ENCODE measurements at regions not wholly inside any gene's neighbourhood (a gene's known extent, or its start where the extent isn't known, plus 50 kb on each side); places are given as distances from the start of the nearest gene placed in this dataset.

DNA sequence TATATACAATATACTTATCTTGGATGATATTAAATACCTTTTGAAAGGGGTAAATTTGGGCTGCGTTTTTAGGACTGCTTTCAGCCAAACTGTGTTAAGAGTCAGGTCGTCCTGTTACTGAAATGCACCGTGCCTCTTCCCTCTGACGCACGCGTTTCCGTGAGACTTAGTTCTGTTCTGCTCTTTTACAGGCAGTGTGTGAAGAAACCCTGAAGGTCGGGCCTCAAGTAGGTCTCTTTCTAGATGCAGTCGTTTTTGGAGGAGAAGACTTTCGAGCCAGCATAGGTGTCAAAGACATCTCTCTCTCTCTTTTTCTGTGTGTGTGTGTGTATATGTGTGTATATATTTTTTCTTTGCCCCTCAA, 107.0 kb downstream of the ZIC5 start:
- H3K4me3 ChIP-seq (ENCODE audit: low read length, poor library complexity, severe bottlenecking), result no peak overlapping the region
- H3K4me2 ChIP-seq (ENCODE audit: low read depth, low read length, poor library complexity, severe bottlenecking), result no peak overlapping the region
- no peaks in the 10 kb centered on the region for H3F3A ChIP-seq (ENCODE audit: low read depth)
- no peaks in the 10 kb centered on the region for H4K20me1 ChIP-seq (ENCODE audit: insufficient read depth, low read length, poor library complexity, severe bottlenecking)
- no peak overlapping the region for H2AFZ ChIP-seq (ENCODE audit: low read length)
- H3K27me3 ChIP-seq (ENCODE audit: insufficient read depth, low read length, poor library complexity, severe bottlenecking), result peaks cover 17% of the 10 kb centered on the region
- H3K9ac ChIP-seq (ENCODE audit: low read depth, low read length, poor library complexity, severe bottlenecking), result no peak overlapping the region
- H3K4me1 ChIP-seq (ENCODE audit: insufficient read depth, low read length, poor library complexity, severe bottlenecking), result peaks cover 6% of the 10 kb centered on the region
- H3K36me3 ChIP-seq (ENCODE audit: insufficient read depth, low read length), result no peaks in the 10 kb centered on the region
- no peaks in the 10 kb centered on the region for H3K9me3 ChIP-seq (ENCODE audit: insufficient read depth, low read depth, low read length)
- no peaks in the 10 kb centered on the region for H3K9me2 ChIP-seq (replicated peaks; ENCODE audit: low read depth, low read length)
- no peaks in the 10 kb centered on the region for H3K79me2 ChIP-seq (ENCODE audit: insufficient read depth, low read length)
- TF ChIP-seq, protein P1, sequence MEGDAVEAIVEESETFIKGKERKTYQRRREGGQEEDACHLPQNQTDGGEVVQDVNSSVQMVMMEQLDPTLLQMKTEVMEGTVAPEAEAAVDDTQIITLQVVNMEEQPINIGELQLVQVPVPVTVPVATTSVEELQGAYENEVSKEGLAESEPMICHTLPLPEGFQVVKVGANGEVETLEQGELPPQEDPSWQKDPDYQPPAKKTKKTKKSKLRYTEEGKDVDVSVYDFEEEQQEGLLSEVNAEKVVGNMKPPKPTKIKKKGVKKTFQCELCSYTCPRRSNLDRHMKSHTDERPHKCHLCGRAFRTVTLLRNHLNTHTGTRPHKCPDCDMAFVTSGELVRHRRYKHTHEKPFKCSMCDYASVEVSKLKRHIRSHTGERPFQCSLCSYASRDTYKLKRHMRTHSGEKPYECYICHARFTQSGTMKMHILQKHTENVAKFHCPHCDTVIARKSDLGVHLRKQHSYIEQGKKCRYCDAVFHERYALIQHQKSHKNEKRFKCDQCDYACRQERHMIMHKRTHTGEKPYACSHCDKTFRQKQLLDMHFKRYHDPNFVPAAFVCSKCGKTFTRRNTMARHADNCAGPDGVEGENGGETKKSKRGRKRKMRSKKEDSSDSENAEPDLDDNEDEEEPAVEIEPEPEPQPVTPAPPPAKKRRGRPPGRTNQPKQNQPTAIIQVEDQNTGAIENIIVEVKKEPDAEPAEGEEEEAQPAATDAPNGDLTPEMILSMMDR (conservative IDR thresholded peaks at IDR 0.05; ENCODE audit: low read length), result no peak

DNA sequence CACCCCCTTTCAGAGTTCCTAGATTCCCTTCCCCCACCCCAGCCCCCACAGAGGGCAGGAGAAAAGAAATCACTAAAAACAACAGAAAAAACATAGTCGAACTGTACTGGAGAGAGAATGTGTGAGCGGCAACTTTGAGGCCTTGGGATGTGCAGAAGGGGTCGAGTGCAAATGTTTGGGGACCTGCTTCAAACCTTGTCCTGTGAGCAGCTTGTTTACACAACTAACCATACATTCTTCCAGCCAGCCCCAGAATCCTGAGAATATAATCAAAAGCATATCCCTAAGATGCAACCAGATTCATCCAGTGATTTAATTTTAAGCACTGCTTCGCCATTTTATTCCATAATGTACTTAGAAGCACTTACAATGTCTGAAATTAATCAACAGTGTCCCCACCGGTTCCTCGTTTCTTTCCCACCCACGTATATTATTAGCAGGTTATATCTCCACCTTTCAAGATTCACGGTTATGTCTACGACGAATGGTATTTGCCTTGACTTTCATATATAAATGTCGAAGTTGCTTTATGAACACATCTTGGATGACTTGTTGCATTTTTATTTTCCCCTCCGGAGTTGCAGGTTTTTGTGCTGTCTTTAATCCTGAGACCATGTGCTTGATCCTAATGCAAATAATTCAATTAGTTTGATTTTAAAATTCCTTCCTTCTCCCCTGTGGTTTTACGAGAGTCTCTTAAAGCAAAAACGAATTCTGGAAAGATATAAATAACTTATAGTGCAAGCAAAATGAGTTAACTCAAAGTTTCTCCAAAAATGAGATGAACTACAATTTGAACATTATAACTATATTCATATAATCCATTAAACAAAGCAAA, 107.6 kb downstream of the ZIC5 start:
- no peak overlapping the region for H3K4me2 ChIP-seq (ENCODE audit: low read depth, low read length, poor library complexity, severe bottlenecking)

GRCh38 chr13:99862244-99862643, 109.3 kb downstream of the ZIC5 start:
- Histone ChIP-seq H3K9ac (ENCODE audit: low read depth, low read length, poor library complexity, severe bottlenecking) (no peak overlapping the region), H3F3A (ENCODE audit: low read depth) (no peaks in the 10 kb centered on the region), H3K4me1 (ENCODE audit: insufficient read depth, low read length, poor library complexity, severe bottlenecking) (peaks cover 8% of the 10 kb centered on the region), H3K9me3 (ENCODE audit: insufficient read depth, low read depth, low read length) (no peaks in the 10 kb centered on the region), H3K27me3 (ENCODE audit: insufficient read depth, low read length, poor library complexity, severe bottlenecking) (peaks cover 35% of the 10 kb centered on the region), H2AFZ (ENCODE audit: low read length) (no peak overlapping the region), H3K4me3 (ENCODE audit: low read length, poor library complexity, severe bottlenecking) (no peak overlapping the region), H4K20me1 (ENCODE audit: insufficient read depth, low read length, poor library complexity, severe bottlenecking) (no peaks in the 10 kb centered on the region), H3K9me2 (replicated peaks; ENCODE audit: low read depth, low read length) (no peaks in the 10 kb centered on the region), H3K36me3 (ENCODE audit: insufficient read depth, low read length) (no peaks in the 10 kb centered on the region), H3K4me2 (ENCODE audit: low read depth, low read length, poor library complexity, severe bottlenecking) (no peak overlapping the region), H3K79me2 (ENCODE audit: insufficient read depth, low read length) (no peaks in the 10 kb centered on the region)
- TF ChIP-seq EZH2phosphoT487 (IDR thresholded peaks at IDR 0.05; ENCODE audit: borderline replicate concordance), result no peak
- TF ChIP-seq, protein P1 (conservative IDR thresholded peaks at IDR 0.05; ENCODE audit: low read length), result no peak

More for the DNA sequence above, 107.6 kb downstream of the ZIC5 start:
- no peak overlapping the region for H3K9ac ChIP-seq (ENCODE audit: low read depth, low read length, poor library complexity, severe bottlenecking)
- H2AFZ ChIP-seq (ENCODE audit: low read length), result no peak overlapping the region
- H4K20me1 ChIP-seq (ENCODE audit: insufficient read depth, low read length, poor library complexity, severe bottlenecking), result no peaks in the 10 kb centered on the region
- peaks cover 18% of the 10 kb centered on the region for H3K27me3 ChIP-seq (ENCODE audit: insufficient read depth, low read length, poor library complexity, severe bottlenecking)
- TF ChIP-seq EZH2phosphoT487 (IDR thresholded peaks at IDR 0.05; ENCODE audit: borderline replicate concordance), result no peak
- TF ChIP-seq, protein P1 (conservative IDR thresholded peaks at IDR 0.05; ENCODE audit: low read length), result no peak
- H3K4me1 ChIP-seq (ENCODE audit: insufficient read depth, low read length, poor library complexity, severe bottlenecking), result peaks cover 8% of the 10 kb centered on the region
- no peak overlapping the region for H3K4me3 ChIP-seq (ENCODE audit: low read length, poor library complexity, severe bottlenecking)
- H3K9me3 ChIP-seq (ENCODE audit: insufficient read depth, low read depth, low read length), result no peaks in the 10 kb centered on the region
- no peaks in the 10 kb centered on the region for H3K79me2 ChIP-seq (ENCODE audit: insufficient read depth, low read length)
- no peaks in the 10 kb centered on the region for H3K36me3 ChIP-seq (ENCODE audit: insufficient read depth, low read length)
- H3F3A ChIP-seq (ENCODE audit: low read depth), result no peaks in the 10 kb centered on the region
- no peaks in the 10 kb centered on the region for H3K9me2 ChIP-seq (replicated peaks; ENCODE audit: low read depth, low read length)

All from Loucy (cell line).